LNCaP clone FGC (cell line): ENCODE measurements at regions not wholly inside any gene's neighbourhood (a gene's known extent, or its start where the extent isn't known, plus 50 kb on each side); places are given as distances from the start of the nearest gene placed in this dataset.

Experiments used
- DNase-seq: peaks from one replicate; pipeline ENCODE4 v3.0.0-alpha.2; 2011; ENCODE audit warnings: low read depth
- H3K4me3 ChIP-seq: 2 replicates; pipeline ENCODE4 v1.5.1; 2011; ENCODE audit warnings: mild to moderate bottlenecking, low read depth, low read length, control low read depth
- CTCF ChIP-seq: IDR thresholded peaks from 2 replicates; pipeline ENCODE4 v1.5.1; 2012; ENCODE audit warnings: mild to moderate bottlenecking; ENCODE audit not compliant: control insufficient read depth, insufficient read depth; ENCODE audit errors: extremely low read depth

DNA sequence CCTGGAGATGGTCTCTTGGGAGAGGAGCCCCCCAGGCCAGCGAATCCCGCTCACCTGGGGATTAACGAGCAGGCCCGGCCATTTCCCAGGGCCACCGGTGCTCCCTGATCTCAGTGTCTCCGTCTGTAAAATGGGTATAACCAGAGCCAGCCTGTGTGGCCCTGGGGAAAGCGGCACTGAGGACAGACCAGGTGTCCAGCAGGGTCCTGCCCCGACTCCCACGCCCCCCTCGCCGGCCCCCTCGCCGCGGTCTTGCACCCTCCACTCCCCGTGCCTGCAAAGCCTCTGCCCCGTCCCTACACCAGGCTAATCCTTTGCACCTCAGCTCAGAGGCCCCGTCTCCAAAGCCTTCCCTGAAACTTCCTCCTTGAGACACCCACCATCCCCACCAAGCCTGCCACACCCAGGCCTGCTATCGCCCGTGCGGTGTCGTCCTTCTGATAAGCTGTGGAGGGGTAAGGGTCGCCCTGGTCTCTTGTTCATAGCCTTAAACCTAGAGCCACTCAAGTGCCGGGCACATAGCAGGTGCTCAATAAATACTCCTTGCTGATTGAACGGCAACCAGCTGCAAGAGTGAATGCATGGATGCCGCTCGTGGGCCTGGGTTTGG lies 259.1 kb downstream of the C16orf95 start:
- no peak overlapping the region for H3K4me3 ChIP-seq
- no peak for DNase-seq
- TF ChIP-seq CTCF, result no peak

GRCh38 chr16:87058728-87059250 lies 258.4 kb downstream of the C16orf95 start:
- no peak for DNase-seq
- TF ChIP-seq CTCF, result no peak
- no peak overlapping the region for H3K4me3 ChIP-seq

DNA sequence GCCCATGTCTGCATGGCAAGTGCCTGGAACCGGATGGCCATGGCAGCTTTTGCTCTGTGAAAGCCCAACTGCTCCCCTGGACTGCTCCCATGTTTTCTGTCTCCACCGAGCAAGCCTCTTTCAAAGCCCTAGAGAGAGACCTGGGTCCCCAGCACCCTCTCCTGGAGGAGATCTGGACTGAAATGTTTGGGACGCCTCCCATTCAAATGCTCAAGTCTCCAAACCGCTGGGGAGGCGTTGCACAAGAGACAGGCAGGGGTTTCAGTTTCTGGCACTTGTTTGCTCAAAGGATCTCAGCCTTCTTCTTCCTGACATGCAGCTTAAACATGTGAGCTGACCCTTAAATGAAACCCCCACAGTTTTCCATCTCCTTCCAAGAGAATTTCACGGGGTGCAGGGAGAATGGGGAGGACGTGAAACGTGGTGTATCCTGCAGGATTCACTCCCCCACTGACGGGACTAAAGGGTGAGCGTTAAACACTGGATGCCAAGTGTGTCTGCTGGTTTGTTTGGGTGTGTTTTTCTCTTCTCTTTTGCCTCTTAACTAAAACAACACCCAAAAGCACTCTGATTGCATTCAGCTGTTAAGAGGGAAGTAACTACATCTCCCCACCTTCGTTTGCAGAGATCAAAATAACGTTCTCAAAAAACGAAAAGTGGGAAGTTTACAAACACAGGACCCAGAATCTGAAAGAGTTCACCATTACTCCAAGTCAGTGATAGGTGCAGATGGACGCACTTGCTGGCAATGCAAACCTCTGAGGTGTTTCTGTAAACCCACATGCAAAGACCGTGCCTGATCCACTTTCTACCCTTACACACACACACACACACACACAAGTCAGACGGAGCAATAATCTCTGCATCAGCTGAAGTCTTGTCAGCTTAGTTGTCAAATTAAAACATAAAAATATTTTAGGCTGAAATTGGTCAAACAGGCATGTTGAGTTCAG lies 256.9 kb downstream of the C16orf95 start:
- no peak for DNase-seq
- no peak overlapping the region for H3K4me3 ChIP-seq
- TF ChIP-seq CTCF, result no peak

GRCh38 chr16:87061243-87061920 lies 255.8 kb downstream of the C16orf95 start:
- no peak overlapping the region for H3K4me3 ChIP-seq
- no peak for DNase-seq
- no peak for TF ChIP-seq CTCF

DNA sequence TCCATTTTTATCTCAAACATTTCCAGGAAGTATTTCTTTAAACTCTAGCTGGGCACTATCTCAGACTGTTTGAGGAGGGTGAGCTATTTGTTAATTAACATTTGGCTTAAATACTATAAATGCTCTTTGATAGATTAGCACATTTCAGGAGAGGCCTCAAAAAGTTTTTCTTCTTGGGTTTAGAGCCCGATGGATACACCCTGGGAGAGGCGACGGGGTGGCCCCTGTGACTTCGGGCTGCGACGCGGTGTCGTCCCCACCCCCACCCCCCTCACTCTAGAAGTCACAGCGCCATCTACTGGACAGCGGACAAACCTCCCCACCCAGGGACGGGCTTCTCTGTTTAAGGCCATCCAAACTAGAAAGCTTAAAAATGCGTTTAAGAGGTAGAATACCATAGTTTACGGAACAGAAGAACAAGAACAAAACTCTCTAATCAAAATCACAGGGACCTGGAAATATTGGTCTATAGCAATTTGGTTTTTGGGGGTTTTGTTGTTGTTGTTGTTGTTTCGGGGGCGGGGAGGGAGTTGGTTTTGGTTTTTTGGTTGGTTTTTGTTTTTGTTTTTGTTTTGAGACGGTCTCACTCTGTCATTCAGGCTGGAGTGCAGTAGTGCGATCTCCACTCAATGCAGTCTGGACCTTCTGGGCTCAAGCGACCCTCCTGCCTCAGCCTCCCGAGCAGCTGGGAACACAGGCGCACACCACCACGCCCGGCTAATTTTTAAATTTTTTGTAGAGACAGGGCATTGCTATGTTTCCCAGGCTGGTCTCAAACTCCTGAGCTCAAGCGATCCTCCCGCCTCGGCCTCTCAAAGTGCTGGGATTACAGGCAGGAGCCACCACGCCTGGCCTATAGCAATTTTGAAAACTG lies 254.4 kb downstream of the C16orf95 start:
- H3K4me3 ChIP-seq, result no peak overlapping the region
- no peak for DNase-seq
- peak; percentile 78 for TF ChIP-seq CTCF

GRCh38 chr16:87063543-87063942 lies 253.6 kb downstream of the C16orf95 start:
- no peak for DNase-seq
- H3K4me3 ChIP-seq, result no peak overlapping the region
- no peak for TF ChIP-seq CTCF
